ENCODE measurements at regions not wholly inside any gene's neighbourhood (a gene's known extent, or its start where the extent isn't known, plus 50 kb on each side); places are given as distances from the start of the nearest gene placed in this dataset.

- H2BK15ac ChIP-seq (ENCODE audit: low read depth, low read length) = no peak overlapping the region
- no peak overlapping the region for H2AK5ac ChIP-seq (ENCODE audit: insufficient read length, low read length)
- H3K36me3 Mint-ChIP-seq (ENCODE audit: insufficient read depth in 1 of 3, low read depth in 3 of 3) = no peaks in the 10 kb centered on the region; a peak in 1 of 7 replicates
- no peak overlapping the region for H3K4ac ChIP-seq (ENCODE audit: low read depth, low read length)
- no CpG with 5 or more reads among the region's 4 CpGs for WGBS (ENCODE audit: extremely low coverage, insufficient read length, low lambda C conversion rate)
- H3K27ac ChIP-seq (ENCODE audit: insufficient read length, low read depth, low read length) = no peak overlapping the region
- no peak overlapping the region for H4K8ac ChIP-seq (replicated peaks; ENCODE audit: insufficient read length, low read depth, low read length)
- H4K91ac ChIP-seq (ENCODE audit: insufficient read length, low read depth, low read length) = no peak overlapping the region
- no peaks in the 10 kb centered on the region for H3K79me1 ChIP-seq (ENCODE audit: insufficient read depth, low read depth, low read length, poor library complexity, severe bottlenecking)
- H3K56ac ChIP-seq (ENCODE audit: insufficient read length, low read depth, low read length) = no peak overlapping the region
- H2BK20ac ChIP-seq (ENCODE audit: low read depth, low read length, poor library complexity, severe bottlenecking) = no peak overlapping the region
- no peaks in the 10 kb centered on the region for H3K27me3 ChIP-seq (ENCODE audit: insufficient read depth, low read length)
- DNase-seq = no peak
- no peak overlapping the region for H2BK120ac ChIP-seq (ENCODE audit: low read depth, low read length, poor library complexity, severe bottlenecking)
- H4K20me1 ChIP-seq (ENCODE audit: control insufficient read depth, insufficient read depth, insufficient read length) = no peaks in the 10 kb centered on the region
- no peak overlapping the region for H3K18ac ChIP-seq (ENCODE audit: insufficient read length, low read depth, low read length)
- no peaks in the 10 kb centered on the region for H3K79me2 ChIP-seq (ENCODE audit: insufficient read depth, low read length)
- no peak overlapping the region for H3K9ac ChIP-seq (ENCODE audit: extremely low read depth, insufficient read length, low read length)
- H3K23me2 ChIP-seq (ENCODE audit: insufficient read length, low read depth, low read length, poor library complexity, severe bottlenecking) = no peaks in the 10 kb centered on the region
- no peaks in the 10 kb centered on the region for H3K9me3 ChIP-seq (ENCODE audit: control insufficient read depth, low read depth, low read length)
- TF ChIP-seq CTCF (conservative IDR thresholded peaks at IDR 0.05) = no peak
- H3K4me1 ChIP-seq (ENCODE audit: insufficient read depth, low read length) = no peaks in the 10 kb centered on the region
- peaks cover 5% of the 10 kb centered on the region; the same call in 1 of the 2 replicates for H3K27me3 Mint-ChIP-seq (ENCODE audit: low read depth)
- H3K4me2 ChIP-seq (ENCODE audit: insufficient read depth, insufficient read length, low read length) = no peak overlapping the region
- no peak overlapping the region for H2AFZ ChIP-seq (ENCODE audit: low read length)
- no peak overlapping the region for H3K23ac ChIP-seq (ENCODE audit: insufficient read length, low read depth, low read length)
- peaks cover 2 to 17% of the 10 kb centered on the region in 2 experiments; a peak in 3 of 4 replicates for H3K4me1 Mint-ChIP-seq
- no peak overlapping the region for H3K27ac Mint-ChIP-seq
- no peak overlapping the region for H2BK5ac ChIP-seq (ENCODE audit: insufficient read length, low read length)
- H3T11ph ChIP-seq (ENCODE audit: low read length) = no peak overlapping the region
- no peak overlapping the region for H2BK12ac ChIP-seq (ENCODE audit: insufficient read length, low read depth, low read length)
- no peak overlapping the region for H3K4me3 Mint-ChIP-seq
- no peak overlapping the region for H3K14ac ChIP-seq (ENCODE audit: insufficient read depth, low read length)
- H4K5ac ChIP-seq (ENCODE audit: insufficient read length, low read depth, low read length) = no peak overlapping the region
- H3K9me3 Mint-ChIP-seq = no peaks in the 10 kb centered on the region
Measured at GRCh38 chr1:55316502-55316901, 101.3 kb upstream of the USP24 start.

Data from H9 (cell line).